Neural cell (in vitro differentiated cells): ENCODE measurements at regions not wholly inside any gene's neighbourhood (a gene's known extent, or its start where the extent isn't known, plus 50 kb on each side); places are given as distances from the start of the nearest gene placed in this dataset.

Source experiments
- CTCF ChIP-seq: fragments of 450-650 bp; IDR thresholded peaks from 2 replicates; pipeline ENCODE4 v1.5.1; 2014; ENCODE audit warnings: antibody characterized with exemption, mild to moderate bottlenecking, moderate library complexity; ENCODE audit not compliant: poor library complexity, severe bottlenecking
- EZH2 ChIP-seq: fragments of 200-600, 300-800 bp; shearing (Covaris generic), sonication (generic); IDR thresholded peaks from 2 replicates; pipeline ENCODE4 v1.6.1; 2014; ENCODE audit warnings: antibody characterized with exemption, low read length, borderline replicate concordance, mild to moderate bottlenecking; ENCODE audit not compliant: insufficient read depth, poor library complexity, severe bottlenecking
- TAF1 ChIP-seq: IDR thresholded peaks from 2 replicates; pipeline ENCODE4 v1.6.1; 2012; ENCODE audit warnings: low read depth
- TF ChIP-seq, protein P1 (sequence below): IDR thresholded peaks from 2 replicates; pipeline ENCODE4 v1.6.1; 2012; ENCODE audit warnings: borderline replicate concordance

DNA sequence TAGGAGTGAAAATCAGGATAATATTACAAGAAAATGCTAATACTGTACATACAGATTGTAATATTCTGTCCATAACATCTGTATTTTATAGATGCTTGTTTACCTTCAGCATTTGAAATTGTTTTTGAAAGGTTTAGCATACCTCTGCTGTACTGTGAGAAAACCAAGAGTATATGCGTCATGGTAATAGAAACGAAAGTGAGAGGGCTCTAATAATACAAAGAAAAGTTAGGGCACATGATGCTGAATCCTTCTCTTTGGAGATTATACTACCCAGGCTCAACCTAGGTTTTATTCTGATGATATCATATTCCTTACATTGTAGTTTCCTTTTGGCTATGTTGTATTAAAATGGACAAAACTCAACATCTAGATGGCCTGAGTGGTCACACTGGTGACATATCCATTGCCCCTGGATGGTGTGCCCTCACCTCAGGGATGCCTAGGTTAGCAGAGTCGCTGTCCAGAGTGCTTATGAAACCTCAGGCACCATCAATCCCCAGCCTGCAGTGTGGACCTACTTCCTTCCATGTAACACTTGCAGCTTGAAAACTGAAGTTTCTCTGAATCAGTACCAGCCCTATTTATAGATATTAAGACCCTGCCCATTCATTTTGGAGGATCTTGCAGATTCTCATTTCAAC, 253.7 kb downstream of the KCTD12 start:
- TF ChIP-seq, protein P1, sequence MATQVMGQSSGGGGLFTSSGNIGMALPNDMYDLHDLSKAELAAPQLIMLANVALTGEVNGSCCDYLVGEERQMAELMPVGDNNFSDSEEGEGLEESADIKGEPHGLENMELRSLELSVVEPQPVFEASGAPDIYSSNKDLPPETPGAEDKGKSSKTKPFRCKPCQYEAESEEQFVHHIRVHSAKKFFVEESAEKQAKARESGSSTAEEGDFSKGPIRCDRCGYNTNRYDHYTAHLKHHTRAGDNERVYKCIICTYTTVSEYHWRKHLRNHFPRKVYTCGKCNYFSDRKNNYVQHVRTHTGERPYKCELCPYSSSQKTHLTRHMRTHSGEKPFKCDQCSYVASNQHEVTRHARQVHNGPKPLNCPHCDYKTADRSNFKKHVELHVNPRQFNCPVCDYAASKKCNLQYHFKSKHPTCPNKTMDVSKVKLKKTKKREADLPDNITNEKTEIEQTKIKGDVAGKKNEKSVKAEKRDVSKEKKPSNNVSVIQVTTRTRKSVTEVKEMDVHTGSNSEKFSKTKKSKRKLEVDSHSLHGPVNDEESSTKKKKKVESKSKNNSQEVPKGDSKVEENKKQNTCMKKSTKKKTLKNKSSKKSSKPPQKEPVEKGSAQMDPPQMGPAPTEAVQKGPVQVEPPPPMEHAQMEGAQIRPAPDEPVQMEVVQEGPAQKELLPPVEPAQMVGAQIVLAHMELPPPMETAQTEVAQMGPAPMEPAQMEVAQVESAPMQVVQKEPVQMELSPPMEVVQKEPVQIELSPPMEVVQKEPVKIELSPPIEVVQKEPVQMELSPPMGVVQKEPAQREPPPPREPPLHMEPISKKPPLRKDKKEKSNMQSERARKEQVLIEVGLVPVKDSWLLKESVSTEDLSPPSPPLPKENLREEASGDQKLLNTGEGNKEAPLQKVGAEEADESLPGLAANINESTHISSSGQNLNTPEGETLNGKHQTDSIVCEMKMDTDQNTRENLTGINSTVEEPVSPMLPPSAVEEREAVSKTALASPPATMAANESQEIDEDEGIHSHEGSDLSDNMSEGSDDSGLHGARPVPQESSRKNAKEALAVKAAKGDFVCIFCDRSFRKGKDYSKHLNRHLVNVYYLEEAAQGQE = no peak
- no peak for TF ChIP-seq CTCF
- no peak for TF ChIP-seq TAF1
- no peak for TF ChIP-seq EZH2
